ENCODE measurements at regions not wholly inside any gene's neighbourhood (a gene's known extent, or its start where the extent isn't known, plus 50 kb on each side); places are given as distances from the start of the nearest gene placed in this dataset.
"Not testable (repeated sequence)": the region's sequence is repeated elsewhere in the genome, so short reads cannot be mapped to it uniquely, and the experiment has no call there.

GRCh38 chr5:108531367-108532128 lies 149.7 kb upstream of the FBXL17 start:
- peak; percentile 27 to 34 for DNase-seq (ENCODE audit: low read depth in 2 of 2)

GRCh38 chr5:108530706-108531105 lies 148.8 kb upstream of the FBXL17 start:
- no peak for DNase-seq (ENCODE audit: low read depth in 2 of 2)

GRCh38 chr5:108529381-108529780 lies 147.5 kb upstream of the FBXL17 start:
- peak in 1 of 2 experiments; percentile 30 for DNase-seq (ENCODE audit: low read depth in 2 of 2)

- DNase-seq (ENCODE audit: low read depth in 2 of 2), result no peak
These were observed 146.8 kb upstream of the FBXL17 start for GRCh38 chr5:108528655-108529054.

GRCh38 chr5:108524564-108524963 lies 142.7 kb upstream of the FBXL17 start:
- DNase-seq (ENCODE audit: low read depth in 2 of 2), result no peak

- no peak for DNase-seq (ENCODE audit: low read depth in 2 of 2)
These were observed 141.5 kb upstream of the FBXL17 start for GRCh38 chr5:108523360-108523759.

- peak; percentile 22 to 26 for DNase-seq (ENCODE audit: low read depth in 2 of 2)
These were observed 140.1 kb upstream of the FBXL17 start for GRCh38 chr5:108521841-108522506.

- no peak for DNase-seq (ENCODE audit: low read depth in 2 of 2)
These were observed 139.3 kb upstream of the FBXL17 start for GRCh38 chr5:108521011-108521700.

- no peak for DNase-seq (ENCODE audit: low read depth in 2 of 2)
These were observed 134.9 kb upstream of the FBXL17 start for GRCh38 chr5:108516785-108517184.

GRCh38 chr5:108515517-108516105 lies 133.7 kb upstream of the FBXL17 start:
- peak in 1 of 2 experiments; percentile 6 for DNase-seq (ENCODE audit: low read depth in 2 of 2)

GRCh38 chr5:108508979-108509378 lies 127.1 kb upstream of the FBXL17 start:
- no peak for DNase-seq (ENCODE audit: low read depth in 2 of 2)

- DNase-seq (ENCODE audit: low read depth in 2 of 2), result no peak
These were observed 125.7 kb upstream of the FBXL17 start for GRCh38 chr5:108507631-108508030.

GRCh38 chr5:108505608-108506007 lies 123.7 kb upstream of the FBXL17 start:
- no peak for DNase-seq (ENCODE audit: low read depth in 2 of 2)

- no peak for DNase-seq (ENCODE audit: low read depth in 2 of 2)
These were observed 123.1 kb upstream of the FBXL17 start for GRCh38 chr5:108504974-108505373.

GRCh38 chr5:108503986-108504385 lies 122.1 kb upstream of the FBXL17 start:
- no peak for DNase-seq (ENCODE audit: low read depth in 2 of 2)

GRCh38 chr5:108495615-108496014 lies 113.7 kb upstream of the FBXL17 start:
- not testable (repeated sequence) for DNase-seq (ENCODE audit: low read depth in 2 of 2)

GRCh38 chr5:108487951-108488350 lies 106.1 kb upstream of the FBXL17 start:
- no peak for DNase-seq (ENCODE audit: low read depth in 2 of 2)

GRCh38 chr5:108484035-108484434 lies 102.1 kb upstream of the FBXL17 start:
- DNase-seq (ENCODE audit: low read depth in 2 of 2), result no peak

GRCh38 chr5:108481355-108481931 lies 99.5 kb upstream of the FBXL17 start:
- DNase-seq (ENCODE audit: low read depth in 2 of 2), result no peak

- DNase-seq (ENCODE audit: low read depth in 2 of 2), result no peak
These were observed 90.3 kb upstream of the FBXL17 start for GRCh38 chr5:108472237-108472636.

GRCh38 chr5:108467563-108467962 lies 85.7 kb upstream of the FBXL17 start:
- peak; percentile 22 to 33 for DNase-seq (ENCODE audit: low read depth in 2 of 2)

Measured in fibroblast of skin of left biceps (primary cell).